Transverse colon (tissue), 4 donors: ENCODE measurements at regions not wholly inside any gene's neighbourhood (a gene's known extent, or its start where the extent isn't known, plus 50 kb on each side); places are given as distances from the start of the nearest gene placed in this dataset.

Experiments
- CTCF ChIP-seq, 5 experiments: fragments of 200-600 bp in 3 of 5; fragments of 450-650 bp in 2 of 5; sonication (generic) in 3 of 5; IDR thresholded peaks; 1 replicate in 2 of 5; 2 replicates in 3 of 5; pipeline ENCODE4 v1.5.1; 2016 to 2017; ENCODE audit warnings: antibody characterized with exemption in 5 of 5, inconsistent platforms in 3 of 5, mild to moderate bottlenecking in 2 of 5, moderate library complexity in 1 of 5
- POLR2A ChIP-seq: fragments of 450-650 bp; IDR thresholded peaks from one replicate; pipeline ENCODE4 v1.6.1; 2016; ENCODE audit warnings: antibody characterized with exemption, mild to moderate bottlenecking, moderate library complexity
- POLR2AphosphoS5 ChIP-seq, 3 donors: sonication (generic); formaldehyde crosslinking; IDR thresholded peaks; one replicate each; pipeline ENCODE4 v1.6.1; 2016; ENCODE audit warnings: antibody characterized with exemption in 3 of 3

- TF ChIP-seq POLR2AphosphoS5 (IDR thresholded peaks at IDR 0.05) (no peak), CTCF (IDR thresholded peaks at IDR 0.05) (no peak), POLR2A (no peak)
Measured at GRCh38 chr7:155938129-155938528, 125.9 kb upstream of the SHH start.
